ENCODE measurements at regions not wholly inside any gene's neighbourhood (a gene's known extent, or its start where the extent isn't known, plus 50 kb on each side); places are given as distances from the start of the nearest gene placed in this dataset.

DNA sequence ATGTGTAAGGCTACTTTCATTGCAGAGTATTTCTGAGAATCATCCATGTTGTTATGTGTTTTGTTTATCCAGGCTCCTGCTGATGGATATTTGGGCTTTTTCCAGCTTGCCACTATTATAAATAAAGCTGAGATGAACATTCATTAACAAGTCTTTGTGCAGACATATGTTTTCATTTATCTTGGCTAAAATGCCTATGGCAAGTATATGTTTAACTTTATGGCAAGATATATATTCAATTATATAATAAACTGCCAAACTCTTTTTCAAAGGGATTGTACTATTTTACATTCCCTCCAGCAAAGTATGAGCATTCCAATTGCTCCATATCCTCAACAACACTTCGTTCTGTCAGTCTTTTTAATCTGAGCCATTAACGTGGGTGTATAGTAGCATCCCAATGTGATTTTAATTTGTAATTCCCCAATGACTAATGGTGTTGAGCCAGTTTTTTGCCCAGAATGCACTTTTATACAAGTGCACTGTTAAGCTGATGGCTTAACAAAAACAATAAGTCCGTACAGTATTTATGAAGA is 452.4 kb downstream of the SHQ1 start:
- DNase-seq = no peak

DNA sequence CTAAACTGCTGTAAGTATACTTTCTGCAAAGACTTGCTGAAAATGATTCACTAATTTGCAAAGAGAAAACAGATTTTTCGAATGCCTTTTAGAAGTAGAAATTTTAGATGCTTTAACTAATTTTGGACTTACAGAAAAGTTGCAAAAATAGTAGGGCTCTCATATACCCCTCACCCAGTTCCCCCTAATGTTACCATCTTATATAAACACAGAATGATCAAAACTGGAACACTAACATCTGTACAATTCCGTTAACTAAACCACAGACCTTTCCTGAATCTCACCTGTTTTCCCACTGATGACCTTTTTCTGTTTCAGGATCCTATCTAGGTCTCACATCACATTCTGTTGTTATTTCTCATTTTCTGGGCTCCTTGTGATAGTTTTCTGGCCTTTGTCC is 454.8 kb downstream of the SHQ1 start:
- no peak for DNase-seq

DNA sequence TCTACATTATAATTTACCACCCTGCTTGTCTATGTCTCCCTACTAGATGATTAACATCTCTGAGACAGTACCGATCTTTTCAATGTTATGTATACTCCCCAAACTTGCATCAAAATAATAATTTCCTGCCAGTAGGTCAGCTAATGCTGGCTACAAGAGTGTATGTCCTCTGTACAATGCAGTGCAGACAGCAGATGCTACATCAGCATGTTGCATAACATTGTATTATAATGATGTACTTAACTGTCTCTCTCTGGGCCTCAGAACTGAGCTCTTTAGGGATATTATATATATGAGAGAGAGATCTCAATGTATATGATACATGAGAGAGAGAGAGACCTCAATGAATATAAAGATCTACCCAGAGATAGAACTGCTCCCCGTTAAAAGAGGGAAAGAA is 456.6 kb downstream of the SHQ1 start:
- no peak for DNase-seq

- DNase-seq = no peak
Measured at GRCh38 chr3:72390841-72391240, 457.4 kb downstream of the SHQ1 start.

DNA sequence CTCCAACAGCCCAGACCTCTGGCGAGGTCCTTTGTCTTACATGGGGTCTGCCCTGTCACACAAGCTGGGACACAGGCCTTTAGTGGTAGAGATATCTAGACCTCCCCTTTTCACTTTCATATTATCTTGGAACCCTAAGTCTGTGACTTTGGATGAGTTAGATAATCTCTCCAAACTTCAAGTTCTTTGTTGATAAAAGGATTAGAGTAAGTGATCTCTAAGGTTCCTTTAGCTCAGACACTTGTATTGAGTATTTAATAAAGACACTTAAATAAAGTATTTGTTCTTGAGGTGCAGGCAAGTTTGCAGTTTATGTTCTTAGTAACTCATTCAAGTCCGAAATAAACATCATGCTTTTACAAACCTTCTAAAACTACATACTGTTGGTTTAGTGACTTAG is 459.6 kb downstream of the SHQ1 start:
- no peak for DNase-seq

DNA sequence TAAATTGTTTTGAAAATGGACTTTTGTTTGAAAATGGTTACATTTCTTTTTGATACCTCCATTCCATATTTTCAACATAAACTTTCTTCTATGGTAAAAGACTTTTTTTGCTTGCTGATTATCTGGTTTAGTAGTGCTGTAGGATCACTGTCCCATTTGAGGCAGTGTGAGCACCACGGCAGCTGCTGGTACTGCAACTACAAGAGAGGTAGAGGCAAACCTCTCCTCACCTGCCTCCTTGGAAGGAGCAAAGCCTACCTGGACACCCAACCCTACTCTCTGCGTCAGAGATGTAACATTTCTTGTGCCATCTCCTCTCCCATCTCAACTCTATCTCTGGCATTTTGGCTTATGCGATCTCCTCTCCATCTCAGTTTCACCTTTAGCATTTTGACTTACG is 460.1 kb downstream of the SHQ1 start:
- DNase-seq = no peak

DNA sequence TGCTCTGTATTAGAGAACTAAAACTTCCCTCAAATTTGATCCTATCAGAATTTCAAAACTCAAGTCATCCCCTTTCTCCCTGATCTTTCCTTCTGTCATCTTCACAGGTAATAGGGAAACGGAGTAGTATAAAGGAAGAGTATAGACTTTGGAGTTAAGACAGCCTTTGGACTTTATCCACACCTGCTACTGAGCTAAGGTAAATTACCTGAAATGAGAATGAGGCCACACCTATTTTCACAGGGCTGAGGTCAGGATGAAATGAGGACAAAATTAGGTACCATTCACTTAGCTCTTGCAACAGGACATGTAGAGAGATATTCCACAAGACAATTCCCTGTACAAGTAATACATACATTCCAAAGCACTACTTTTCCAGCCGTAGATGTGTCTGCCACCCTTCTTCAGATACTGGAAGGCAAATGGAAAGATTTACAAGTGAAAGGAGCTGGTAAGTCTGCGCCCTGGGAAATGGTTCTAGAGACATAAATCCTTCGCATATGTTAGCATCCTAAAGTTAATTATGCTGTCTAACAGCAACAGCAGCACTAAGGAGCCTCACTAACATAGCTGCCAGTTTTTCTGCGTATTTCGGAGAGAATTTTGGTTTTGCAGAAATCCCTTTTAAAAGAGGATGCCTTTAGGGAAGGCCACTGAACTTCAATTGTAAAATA is 461.8 kb downstream of the SHQ1 start:
- DNase-seq = no peak

DNA sequence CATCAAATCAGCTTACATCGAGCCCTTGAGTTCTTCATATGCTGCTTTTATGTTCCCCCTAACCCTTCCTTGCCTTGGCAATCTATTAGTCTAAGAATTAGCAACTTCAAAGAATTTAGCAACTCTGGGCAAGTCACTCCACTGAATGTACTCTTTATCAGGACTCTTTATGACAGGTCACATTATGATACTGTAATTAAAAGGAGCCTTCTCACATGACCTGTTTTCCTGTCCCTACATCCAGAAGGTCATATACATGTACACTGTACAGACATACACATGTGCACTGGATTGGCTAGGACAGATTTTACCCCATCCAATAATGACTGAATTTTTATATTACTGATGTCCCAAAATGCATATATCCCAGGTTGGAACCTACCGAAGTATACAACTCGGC is 463.1 kb downstream of the SHQ1 start:
- DNase-seq = no peak

GRCh38 chr3:72384602-72385001 is 463.6 kb downstream of the SHQ1 start:
- no peak for DNase-seq

GRCh38 chr3:72383883-72384282 is 464.4 kb downstream of the SHQ1 start:
- no peak for DNase-seq

- no peak for DNase-seq
Measured at GRCh38 chr3:72383230-72383629, 465.0 kb downstream of the SHQ1 start.

DNA sequence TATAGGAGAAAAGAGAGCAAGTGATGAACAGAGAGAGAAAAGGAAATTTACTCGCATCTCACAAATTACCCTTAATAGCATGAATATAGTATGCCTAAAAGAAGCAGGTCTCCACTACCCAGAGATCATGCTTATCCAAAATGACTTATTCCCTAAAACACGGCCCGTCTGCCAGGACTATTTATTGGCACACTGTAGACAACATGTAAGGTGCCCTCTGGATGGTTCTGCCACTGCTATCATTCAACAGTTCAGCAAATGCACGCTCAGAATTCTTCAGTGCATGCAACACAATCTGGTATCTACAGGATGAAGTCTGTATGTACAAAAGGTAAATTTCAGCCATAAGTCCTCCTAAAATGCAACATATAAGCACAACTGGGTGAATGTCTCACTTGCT is 465.8 kb downstream of the SHQ1 start:
- no peak for DNase-seq

GRCh38 chr3:72381584-72381983 is 466.7 kb downstream of the SHQ1 start:
- DNase-seq = no peak

DNA sequence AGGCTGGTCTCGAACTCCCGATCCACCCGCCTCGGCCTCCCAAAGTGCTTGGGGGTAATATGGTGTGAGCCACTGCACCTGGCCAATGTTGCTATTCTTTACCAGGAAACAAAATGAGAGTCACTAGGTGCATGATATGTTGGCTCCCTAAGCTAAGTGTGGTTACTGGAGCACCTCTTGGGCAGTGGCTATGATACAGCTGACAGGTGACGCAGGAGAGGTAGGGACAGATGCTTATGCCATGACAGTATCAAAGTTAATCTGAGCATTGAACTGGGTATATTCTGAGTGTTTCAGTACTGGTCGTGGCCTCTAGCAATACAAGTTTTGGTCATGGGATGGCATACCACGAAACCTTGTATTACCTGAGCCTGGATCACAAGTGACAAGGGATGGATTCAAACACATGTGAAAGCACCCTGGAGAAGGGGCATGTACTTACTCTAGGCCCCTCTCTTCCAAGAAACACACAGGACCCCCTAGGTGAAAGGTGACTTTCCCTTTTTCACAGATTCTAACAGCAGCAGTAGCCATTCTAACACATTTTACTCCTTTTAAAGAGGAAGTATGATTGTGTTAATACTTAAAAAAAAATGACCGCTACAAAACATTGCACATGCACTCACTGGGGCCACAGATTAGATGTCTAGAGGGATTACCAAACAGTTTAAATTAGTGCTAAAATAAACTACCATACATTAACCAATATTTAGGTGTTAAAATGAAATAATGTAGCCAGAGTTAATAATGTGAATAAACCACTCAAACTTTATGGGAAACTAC is 467.3 kb downstream of the SHQ1 start:
- no peak for DNase-seq

DNA sequence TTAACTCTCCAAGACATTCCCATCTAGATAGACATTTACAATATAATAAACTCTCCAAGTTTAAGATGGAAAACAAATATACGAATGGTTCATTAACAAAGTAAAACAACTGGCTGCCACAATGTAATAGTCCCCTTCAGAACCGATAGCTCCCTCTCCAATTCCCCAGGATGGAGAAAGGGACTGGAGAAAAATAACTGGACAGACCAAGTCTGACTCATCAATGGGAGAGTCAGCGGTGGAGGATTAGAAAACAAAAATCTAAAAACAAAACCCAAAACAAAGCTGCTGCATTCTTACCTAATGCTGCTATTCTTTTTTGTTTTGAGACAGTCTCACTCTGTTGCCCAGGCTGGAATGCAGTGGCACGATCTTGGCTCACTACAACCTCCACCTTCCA is 468.1 kb downstream of the SHQ1 start:
- DNase-seq = no peak

DNA sequence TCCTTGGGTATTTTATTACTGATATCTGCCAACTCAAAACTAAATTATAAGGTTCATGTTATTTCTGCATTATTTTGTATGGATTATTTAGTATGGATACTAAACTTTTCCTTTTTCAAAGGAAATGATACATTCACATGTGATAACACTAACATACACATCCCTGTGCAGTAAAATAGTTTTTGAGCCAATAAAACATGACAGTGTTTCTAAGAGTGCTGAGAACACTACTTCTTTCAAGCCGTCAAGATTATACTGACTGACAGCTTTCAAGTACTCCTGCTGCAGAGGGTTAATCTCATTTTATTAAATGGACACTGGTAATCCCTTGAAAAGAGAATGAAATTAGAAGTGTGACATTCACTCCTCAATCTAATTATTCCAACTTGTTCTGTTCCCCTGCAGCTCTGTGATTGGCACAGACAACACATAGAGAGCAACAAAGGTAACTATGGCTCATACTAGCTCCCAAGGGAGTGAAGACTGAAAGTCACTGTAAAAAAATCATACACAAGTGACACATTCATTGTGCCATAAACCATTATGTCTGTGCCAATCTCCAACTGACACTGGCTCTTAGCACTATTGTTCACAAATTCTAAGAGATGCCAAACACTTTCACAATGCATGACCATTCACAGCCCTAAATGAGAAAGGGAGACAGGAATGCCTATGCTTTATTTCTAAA is 468.6 kb downstream of the SHQ1 start:
- DNase-seq = no peak

DNA sequence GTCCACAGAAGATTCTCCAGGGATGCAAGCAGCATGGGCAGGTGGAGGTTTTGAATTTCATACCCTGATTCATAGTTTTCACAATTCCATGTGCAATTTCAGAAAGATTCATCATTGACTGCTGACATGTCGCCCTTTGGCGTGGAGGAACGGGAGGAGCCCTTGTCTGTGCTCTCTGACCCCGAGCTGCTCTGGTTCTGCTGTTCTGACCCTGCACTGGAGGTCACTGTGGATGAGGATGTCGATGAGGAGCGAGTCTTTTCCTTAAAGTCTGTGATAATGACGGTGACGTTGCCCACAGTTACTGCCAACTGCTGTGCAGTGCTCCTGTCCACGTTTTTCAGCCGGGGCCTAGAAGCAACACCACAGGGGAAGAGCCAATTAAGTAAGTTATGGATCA is 470.0 kb downstream of the SHQ1 start:
- no peak for DNase-seq

DNA sequence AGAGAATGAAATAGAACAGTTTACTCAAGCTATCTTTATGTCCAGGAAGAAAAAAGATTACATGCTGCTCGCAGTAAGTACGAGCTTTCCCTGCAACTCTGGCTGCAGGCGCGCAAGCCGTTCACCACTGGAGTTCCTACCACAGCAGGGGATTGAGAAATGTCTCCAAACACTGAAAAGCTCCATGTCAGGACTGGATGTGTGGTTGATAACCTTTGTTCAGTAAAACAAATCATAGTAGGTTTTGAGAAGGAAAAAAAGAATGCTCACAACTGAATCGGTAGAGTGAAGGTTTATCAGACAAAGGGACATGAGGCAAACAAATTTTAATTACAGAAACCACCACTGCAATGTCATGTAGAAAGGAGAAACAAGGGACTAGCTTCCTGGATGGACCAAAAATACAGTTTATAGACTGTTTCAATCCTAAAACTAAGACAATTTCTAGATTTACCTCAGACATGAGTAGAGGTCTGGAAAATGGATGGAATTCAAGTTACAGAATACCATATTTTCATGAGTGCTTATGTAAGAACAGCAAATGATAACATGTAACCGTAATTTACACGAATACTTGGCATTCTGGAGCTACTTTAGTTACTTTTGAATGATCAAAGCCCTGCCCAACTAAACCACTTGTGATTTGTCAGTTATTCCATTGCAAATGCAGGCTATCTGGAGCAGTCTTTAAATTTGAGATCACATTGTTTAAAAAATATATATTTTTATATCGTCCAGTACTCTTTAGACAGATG is 471.1 kb downstream of the SHQ1 start:
- DNase-seq = no peak

GRCh38 chr3:72375237-72376076 is 472.8 kb downstream of the SHQ1 start:
- no peak for DNase-seq

DNA sequence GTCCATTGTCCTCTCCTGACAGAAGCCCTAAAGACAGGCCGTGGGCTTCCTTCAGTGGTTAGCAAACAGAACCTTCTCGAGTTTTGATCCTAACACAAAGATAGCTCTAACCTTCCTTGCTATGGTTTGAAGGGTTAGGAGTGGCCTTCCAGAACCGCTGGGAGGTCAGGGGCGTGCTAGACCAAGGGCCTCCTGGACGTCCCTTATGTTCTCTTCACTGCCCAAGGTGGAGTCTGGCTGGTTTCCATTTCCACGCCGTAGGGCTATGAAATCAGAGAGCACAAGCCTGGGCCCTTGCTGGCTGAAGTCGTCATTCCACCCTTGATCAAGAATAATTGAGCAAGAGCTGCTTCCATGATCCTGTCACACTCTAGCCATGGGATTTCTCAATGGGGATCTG is 475.1 kb downstream of the SHQ1 start:
- DNase-seq = no peak

GRCh38 chr3:72372161-72372560 is 476.1 kb downstream of the SHQ1 start:
- DNase-seq = no peak

- DNase-seq = no peak
Measured at GRCh38 chr3:72371431-72371830, 476.8 kb downstream of the SHQ1 start.

Data from hindlimb muscle (tissue), 1 donor.